Stimulated activated CD4-positive, alpha-beta T cell treated with anti-CD3 and anti-CD28 coated beads, Interleukin-1b, Interleukin-23, amount 100 ng/mL, for 24 hours (primary cell): ENCODE measurements at regions not wholly inside any gene's neighbourhood (a gene's known extent, or its start where the extent isn't known, plus 50 kb on each side); places are given as distances from the start of the nearest gene placed in this dataset.

Source experiments
- DNase-seq, 4 experiments: peaks; one replicate each; pipeline ENCODE4 v3.0.0-alpha.2; 2020; ENCODE audit warnings: low read depth in 4 of 4, low spot score in 1 of 4

DNA sequence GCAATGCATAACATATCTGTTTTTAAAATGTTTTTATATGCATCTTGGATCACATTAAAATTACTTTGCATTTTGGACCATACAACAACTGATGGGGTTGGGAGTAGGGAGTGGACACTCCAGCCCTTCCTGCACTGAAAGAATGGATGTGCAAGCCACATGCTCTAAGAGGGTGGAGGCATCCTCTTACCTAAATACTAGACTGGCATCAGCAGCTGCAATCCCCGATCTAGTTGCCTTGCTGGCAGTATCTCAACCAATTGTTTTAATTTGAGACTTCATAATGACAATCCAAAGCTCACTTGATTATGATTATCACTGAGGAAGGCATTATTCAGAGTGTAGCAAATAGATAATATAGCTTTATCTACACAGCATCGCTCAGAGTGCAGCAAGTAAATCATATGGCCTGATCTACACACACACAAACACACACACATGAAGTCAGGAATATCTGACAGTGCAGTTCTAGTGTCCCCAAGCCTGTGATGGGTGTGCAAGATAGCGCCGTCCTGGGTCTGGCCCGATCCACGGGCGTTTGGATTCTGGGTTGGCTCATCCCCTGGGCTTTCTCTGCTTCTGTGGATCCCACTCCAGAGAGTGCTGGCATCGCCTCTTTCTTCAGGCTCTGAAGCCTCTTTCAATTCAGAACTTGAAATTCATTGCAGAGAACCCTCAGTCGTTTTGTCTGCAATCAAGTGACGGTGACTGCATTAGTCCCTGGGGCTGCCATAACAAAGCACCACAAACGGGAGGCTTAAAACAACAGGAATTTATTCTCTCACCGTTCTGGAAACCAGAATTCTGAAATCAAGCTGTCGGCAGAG, 181.3 kb downstream of the ETS2 start:
- no peak for DNase-seq

DNA sequence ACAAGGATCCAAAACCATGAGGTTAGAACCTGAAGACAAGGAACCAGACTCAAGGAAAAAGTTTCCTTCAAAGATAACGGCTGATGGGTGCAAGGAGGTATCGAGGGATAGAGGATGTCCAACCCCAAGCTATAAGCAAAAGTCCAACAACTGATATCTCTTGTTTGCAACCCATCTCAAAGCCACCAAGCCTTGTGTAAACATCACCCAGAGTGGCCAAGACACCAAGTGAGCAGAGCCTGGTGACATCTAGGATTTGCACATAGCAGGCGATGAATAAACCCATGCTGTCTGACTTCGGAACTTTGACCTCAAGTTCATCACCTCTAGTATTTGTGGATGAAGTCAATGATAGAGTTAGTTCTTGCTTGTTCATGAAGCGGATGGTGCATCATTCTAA, 180.7 kb downstream of the ETS2 start:
- no peak for DNase-seq

DNA sequence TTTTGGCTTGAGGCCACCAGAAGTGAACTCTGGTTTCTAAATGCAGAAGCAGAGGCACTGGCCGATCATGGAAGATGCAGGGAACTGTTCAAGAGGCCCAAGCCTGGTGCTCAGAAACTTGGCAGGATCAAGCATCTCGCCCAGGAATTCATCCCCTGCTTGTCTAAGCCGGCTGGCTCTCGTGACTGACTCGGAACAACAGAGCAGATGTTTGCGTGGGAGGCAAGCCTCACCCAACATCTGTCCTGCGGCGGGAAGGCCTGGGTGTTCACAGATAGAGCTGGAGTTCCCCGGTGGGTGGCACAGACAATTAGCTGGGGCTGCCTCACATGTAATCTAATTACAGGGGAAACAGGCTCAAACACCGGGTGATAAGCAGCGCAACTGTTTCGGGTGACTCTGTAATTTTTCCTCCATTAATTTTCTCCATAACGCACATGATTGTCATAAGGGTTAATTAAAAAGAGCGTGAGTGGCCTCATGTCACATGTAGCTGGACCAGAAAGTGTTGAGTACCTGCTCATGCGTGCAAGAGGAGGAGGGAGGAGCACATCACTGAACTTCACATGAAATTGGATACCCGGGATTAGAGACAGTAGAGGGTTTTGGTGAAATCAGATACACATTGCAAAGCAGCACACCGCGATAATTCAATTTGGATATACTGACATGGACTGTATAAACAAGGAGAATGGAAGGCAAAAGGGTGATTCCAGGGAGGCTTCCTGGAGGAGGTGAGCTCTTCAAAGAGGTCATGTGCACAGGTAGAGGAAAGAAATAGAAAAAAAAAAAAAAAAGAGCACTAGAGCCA, 180.0 kb downstream of the ETS2 start:
- peak in 2 of 4 experiments; percentile 19 to 44 for DNase-seq

DNA sequence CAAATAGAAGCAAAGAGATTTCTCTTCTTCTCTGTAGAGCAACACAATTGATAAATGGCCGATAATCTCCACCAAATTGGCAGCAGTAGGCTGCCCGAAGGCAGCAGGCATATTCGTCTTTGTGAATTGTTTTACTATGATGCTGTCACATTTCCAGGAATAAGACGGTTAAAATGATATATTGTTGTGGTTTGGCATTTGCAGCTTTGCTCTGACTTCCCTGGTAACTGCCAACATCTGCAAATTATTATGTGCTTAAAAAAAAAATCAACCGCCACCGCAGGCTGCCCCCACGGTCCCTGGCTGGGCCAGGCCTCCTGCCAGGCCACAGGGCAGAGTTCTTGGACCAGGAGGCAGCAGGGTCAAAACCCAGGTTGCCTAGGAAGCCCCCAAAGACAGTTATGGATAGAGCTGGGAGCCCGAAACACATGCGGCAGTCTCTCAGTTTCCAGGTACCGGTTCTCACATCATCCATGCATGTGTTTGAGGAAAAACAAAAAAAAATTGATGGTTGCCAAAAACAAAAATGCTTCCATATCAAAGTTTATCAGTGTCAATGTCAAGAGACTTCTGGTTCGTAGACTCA, 179.3 kb downstream of the ETS2 start:
- DNase-seq: no peak

DNA sequence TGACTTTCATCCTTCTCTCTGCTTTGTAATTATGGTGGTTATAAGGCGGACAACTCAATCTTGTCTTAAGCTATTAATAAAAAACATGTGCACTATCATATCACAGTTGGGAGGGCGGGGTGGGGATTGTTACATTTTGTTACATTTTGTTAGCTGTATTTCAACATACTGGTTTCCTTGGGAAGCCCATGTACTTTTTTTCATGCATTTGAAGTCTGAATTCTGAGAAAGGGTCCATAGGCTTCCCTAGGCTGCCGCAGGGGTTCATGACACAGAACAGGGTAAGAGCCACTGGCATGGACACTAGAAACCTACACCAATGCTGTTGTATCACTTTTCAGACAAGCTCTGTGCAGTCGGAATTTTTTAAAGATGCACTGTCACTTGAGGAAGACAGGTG, 178.8 kb downstream of the ETS2 start:
- no peak for DNase-seq

DNA sequence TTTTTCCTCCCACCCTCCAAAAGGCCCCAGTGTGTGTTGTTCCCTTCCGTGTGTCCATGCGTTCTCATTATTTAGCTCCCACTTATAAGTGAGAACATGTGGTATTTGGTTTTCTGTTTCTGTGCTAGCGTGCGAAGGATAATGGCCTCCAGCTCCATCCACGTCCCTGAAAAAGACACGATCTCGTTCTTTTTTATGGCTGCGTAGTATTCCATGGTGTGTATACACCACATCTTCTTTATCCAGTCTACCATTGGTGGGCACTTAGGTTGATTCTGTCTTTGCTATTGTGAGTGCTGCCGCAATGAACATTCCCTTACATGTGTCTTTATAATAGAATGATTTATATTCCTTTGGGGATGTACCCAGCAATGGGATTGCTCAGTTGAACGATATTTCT, 177.8 kb downstream of the ETS2 start:
- no peak for DNase-seq

DNA sequence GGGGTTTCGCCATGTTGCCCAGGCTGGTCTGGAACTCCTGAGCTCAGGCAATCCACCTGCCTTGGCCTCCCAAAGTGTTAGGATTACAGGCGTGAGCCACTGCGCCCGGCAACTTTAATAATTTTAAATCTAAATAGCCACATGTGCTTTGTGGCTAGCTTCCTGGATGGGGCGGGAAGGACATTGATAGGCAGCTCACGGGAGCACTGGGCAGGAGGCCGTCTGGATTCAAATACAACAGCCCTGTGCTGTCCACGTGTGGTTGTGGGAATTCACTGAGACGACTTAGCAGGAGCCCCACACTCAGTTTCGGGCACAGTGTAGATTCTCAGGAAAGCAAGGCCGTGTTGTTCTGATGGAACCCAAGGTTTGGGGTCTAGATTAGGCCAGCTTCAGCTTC, 177.1 kb downstream of the ETS2 start:
- no peak for DNase-seq

DNA sequence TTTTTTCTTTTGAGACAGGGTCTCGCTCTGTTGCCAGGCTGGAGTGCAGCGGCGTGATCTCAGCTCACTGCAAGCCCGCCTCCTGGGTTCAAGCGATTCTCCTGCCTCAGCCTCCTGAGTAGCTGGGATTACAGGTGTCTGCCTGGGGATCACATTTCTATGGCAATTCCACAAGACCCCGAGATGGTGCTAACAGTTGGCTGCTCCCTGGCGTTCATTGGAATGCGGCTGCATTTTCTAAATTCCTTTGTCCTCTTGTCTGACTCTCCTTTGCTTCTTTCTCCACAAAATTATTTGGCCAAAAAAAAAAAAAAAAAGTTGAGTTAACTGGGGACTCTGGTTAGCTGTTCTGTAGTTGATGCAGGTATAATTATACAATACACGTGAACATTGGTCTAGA, 176.4 kb downstream of the ETS2 start:
- DNase-seq: no peak

DNA sequence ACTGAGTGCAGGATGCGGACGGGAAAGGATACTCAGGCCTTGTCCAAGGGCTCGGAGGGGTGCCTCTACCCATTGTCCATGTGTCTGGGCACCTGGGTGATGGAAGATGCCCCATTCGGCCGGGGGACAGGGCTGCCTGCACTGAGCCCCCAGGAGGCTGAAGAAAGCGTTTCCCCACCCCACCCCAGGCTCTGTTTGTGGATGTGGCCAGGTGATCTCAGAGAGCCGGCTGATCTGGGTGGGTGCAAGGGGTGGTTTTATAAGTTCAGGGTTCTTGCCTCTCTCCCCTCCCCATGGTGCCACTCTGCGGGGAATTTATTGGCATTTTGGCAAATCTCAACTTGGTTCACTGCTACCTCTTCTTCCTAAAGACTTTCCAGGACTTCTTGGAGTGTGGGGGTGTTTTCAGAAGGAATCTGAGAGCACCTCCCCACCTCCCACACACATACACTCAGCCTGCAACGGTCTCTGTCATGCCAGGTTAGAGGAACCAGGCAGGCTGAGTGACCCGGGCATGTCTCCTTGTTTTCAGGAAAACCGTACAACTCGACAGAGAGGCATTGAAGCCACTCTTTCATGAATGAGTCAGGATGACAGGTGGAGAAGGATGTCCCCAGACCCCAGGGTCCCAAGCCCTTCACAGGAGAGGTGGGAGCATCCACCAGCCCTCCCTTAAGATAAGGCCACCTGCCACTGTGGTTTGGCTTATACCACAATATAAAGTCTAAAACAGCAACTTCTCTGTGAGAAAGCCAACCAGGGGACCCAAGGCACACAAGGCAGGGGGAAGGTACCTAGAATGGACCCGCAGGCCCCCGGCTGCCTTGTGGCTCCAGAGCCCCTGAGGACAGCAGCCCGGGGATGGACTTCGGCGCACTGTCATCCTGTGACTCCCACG, 174.9 kb downstream of the ETS2 start:
- DNase-seq: no peak

DNA sequence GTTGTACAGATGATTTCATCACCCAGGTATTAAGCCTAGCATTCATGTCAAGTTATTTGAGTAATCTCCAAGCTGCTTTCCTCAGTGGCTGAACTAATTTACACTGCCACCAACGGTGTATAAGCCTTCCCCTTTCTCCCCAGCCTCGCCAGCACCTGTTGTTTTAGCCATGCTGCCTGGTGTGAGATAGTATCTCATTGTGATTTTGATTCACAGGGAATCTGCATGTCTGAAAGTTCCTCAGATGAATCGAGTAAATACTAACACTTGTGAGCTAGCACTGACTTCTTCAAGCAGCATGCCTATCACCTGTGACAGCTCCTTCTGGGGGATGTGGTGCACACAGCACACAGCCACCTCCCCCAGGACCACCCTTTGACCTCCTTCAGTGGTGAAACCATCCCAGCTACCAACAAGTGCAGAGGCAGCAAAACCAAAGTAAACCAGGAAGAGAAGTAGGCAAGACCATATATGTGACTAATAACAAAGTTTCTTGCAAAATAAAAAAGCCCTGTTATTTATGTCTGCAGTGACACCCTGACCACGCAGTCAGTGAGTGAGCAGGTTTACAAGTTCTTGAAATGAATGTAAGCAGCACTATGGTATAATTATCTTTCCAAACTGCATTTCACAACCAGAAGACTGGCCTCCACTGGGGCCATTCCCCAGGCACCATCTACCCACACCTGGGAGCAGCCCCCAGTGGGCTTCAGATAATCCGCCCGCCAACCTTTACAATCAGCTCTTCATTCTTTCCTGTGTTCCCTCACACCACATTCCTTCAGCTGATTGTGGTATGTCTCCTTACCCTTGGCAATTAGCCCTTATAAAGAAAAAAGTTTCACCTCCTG, 173.8 kb downstream of the ETS2 start:
- no peak for DNase-seq

DNA sequence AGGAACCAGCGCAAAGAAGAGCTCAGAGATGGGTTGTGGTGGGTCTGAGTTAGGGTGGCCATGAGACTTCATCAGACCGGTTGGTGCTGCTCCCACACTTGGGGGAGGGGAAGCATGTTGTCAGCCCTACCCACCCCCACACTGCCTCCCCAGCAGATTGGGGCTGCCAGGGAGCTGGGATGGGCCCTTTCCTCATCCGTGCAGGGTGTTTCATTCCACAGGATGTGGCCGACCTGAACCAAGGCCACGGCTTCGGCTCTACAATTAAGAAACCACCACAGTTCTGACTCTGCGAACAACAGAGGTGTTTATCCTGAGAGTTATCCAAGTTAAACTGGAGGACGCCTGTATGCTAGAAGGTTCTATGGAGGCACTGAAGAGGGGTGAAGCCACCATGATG, 171.2 kb downstream of the ETS2 start:
- DNase-seq: no peak

DNA sequence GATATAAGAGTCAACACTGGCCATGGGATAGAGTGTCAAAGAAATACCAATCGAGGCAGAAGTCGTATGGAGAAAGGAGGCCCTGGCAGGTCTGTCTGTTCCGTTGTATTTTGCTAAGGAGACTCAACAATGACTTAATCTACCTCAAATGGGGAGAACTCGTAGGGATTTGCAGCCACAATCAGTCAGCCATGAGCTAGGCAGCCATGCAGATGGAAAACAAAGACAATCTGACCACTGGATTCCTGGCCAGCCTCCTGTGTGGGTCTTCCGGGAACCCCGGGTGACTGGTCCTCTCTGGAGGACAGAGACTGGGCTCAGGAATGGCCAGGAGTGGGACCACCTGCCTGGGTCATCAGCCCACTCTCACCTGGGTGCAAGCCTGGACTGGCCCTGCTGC, 167.8 kb downstream of the ETS2 start:
- DNase-seq: no peak

DNA sequence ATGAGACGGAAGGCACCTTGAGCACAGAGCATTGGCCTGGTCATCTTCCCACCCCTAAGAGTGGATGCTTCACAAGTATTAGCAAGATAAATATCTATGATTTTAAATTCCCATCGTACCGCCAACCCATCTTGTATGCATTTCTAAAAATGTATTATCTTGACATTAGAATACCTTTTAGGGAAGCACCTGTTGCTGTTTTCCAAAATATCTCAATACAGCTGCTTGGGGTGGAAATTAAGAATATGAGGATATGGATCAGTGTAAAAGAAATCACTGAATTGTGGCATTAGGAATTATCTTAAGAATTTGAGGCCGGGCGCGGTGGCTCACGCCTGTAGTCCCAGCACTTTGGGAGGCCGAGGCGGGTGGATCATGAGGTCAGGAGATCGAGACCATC, 166.3 kb downstream of the ETS2 start:
- no peak for DNase-seq

DNA sequence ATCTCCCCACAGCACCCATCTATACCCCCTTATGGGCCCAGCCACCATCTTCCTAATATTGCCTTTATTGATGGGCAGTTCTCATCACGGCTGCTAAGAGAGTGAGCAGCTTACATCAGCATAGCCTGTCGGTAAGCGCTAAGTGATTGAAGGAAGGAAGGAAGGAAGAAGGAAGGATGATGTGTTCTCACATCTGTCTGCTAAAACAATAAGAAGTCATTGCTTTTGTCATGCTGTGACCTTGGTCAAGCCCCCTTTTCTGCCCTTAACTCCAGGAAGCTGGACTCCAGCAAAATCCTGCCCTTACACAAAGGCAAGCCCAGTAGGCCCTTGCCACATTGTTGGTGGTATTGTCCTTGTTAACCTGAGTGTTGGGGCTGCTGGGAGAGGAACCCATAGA, 165.0 kb downstream of the ETS2 start:
- DNase-seq: no peak

DNA sequence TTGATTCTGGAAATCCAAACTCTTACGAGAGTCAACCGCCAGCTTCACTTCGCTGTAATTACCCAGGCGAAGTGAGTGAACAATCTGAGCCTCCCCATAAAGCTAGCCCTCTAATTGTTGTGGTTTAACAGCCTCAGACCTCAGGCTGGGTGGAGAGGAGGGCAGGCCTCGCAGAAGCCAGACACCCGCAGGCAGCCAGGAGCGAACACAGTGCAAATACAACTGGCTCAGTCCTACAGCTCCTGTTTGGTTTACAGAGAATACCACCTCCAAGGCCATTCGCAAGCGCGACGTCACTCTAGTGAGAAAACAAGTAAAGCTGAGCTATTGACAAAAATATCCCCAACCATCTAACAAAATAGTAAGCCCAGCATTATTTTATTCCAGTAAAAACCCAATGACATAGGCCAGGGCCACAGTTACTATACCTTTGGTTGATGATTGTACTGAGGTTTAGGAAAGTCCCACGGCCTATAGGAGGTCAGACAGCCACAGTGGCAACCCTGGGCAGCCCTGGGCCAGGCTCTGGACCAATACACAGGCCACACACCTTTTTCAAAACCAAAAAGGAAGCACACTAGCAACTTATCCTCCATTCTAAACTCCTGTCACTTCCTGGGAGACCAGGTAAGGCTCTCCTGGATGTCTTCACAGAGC, 163.3 kb downstream of the ETS2 start:
- no peak for DNase-seq

DNA sequence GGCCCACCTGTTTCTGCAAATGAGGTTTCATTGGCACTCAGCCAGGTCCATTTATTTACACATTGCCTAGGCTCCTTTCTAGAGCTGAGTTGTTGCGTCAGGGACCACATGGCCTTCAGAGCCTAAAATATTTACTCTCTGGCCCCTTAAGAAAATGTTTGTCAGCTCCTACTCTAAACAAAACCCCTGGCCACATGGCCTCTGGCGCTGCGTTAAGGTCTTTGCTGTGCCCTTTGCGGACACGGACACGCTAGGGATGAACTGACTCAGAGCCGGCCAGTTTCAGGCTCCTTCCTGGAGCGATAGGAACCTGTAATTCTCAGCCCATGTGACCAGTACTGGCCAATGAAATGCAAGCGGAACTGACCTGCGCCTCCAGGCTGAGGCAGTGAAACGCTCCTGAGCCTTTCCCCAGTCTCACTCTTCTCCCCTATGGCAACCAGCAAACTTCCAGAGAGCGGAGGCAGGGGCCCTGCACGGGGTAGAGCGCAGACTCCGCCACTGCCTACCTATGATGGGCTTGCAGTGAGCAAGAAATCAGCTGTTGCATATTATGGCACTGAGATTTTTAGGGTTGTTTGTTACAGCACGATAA, 160.3 kb downstream of the ETS2 start:
- DNase-seq: no peak

DNA sequence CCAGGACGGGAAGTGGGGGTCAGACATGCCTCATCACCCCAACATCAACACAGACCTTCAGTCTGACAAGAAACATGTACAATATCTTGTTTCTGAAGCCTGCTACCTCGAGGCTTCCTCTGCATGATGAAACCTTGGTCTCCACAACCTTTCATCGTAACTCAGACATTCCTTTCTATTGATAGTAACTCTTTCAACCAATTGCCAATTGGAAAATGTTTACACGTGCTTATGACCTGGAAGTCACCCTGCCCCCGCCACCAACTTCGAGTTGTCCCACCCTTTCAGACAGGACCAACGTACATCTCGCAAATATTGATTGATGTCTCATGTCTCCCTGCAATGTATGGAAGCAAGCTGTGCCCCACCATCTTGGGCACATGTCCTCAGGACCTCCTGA, 159.5 kb downstream of the ETS2 start:
- DNase-seq: no peak

DNA sequence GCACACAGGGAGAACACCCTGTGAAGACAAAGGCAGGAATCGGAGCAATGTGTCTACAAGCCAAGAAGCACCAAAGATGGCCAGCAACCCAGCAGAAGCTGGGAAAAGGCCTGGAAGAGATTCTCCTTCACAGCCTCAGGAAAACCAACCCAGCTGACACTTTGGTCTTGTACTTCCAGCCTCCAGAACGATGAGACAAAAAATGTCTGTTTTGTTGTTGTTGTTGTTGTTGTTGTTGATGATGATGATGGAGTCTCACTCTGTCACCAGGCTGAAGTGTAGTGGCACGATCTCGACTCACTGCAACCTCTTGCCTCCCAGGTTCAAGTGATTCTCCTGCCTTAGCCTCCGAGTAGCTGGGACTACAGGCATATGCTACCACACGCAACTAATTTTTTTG, 157.3 kb downstream of the ETS2 start:
- DNase-seq: no peak

DNA sequence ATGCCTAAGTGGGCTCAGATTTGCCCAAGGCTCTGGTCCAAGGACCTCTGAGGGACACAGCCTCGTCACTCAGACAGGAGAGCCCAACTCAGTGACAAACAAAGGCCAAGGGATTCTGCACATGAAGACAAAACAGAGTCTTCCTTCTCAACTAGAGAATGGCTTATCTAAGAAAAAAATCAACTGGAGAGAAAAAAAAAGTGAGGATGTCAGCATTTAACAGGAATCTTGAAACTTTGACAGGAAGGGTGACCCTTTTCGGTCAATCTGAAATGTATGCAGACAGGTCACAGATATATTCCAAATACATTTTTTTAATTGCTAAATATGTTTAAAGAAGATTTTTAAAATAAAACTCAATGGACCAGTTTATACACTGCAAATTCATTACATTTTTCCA, 154.5 kb downstream of the ETS2 start:
- DNase-seq: no peak
